GM18867 (cell line): ENCODE measurements at regions not wholly inside any gene's neighbourhood (a gene's known extent, or its start where the extent isn't known, plus 50 kb on each side); places are given as distances from the start of the nearest gene placed in this dataset.
"Not testable (repeated sequence)": the region's sequence is repeated elsewhere in the genome, so short reads cannot be mapped to it uniquely, and the experiment has no call there.

Source experiments
- ATAC-seq: cut with Tn5 transposase; IDR thresholded peaks from one replicate; pipeline ENCODE4 v1.9.1; 2021; ENCODE audit warnings: mild to moderate bottlenecking, moderate library complexity; ENCODE audit not compliant: unreplicated experiment

DNA sequence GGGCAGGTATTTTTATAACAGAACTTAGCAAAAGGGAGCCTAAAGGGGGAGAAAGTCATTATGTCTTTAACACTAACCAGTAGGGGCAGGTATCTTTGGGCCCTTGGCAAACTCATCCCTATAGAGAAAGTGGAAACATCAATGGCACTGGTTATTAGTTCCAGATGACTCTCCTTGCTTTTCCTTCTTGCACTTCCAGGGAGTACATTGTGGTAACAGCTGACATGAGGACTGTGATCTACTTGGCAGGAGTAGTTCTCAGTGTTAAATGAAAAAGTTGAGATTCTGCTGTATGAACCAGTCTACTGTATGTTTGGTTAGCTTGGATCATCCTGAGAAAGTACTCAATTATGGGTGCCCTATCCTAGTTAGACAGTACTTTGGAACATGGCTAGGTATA is 93.6 kb downstream of the ATXN3L start:
- no peak for ATAC-seq

DNA sequence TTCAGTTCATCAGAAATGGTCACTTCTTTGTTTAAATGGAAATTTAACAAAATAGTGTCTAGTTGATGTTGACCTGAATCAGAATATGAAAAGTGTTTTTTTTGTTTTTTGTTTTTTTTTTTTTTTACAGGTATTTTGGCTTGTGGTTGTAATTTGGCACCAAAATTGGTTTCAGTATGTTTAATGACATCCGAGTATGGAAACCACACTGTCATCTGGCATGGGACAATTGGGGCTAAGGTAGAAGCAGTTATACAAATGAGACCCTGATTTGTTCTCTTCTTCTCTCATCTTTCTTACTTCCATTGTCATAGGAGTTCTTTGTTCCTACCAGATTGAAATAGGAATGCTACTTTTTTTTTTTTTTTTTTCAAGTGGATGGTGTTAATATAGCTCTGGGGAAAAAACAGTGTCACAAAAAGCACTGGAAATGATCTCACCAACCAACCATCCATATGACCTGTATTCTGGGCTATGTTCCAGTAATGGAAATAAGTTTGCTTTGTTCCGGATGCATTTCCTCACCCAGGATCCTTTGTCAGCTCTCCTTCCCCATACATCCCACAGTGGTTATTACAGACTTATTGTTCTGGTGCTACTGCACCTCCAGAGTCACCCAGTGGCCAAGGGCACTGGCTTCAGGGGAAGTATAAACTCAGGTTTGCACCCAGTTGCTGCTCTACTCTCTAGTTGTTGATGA is 95.8 kb downstream of the ATXN3L start:
- no peak for ATAC-seq

DNA sequence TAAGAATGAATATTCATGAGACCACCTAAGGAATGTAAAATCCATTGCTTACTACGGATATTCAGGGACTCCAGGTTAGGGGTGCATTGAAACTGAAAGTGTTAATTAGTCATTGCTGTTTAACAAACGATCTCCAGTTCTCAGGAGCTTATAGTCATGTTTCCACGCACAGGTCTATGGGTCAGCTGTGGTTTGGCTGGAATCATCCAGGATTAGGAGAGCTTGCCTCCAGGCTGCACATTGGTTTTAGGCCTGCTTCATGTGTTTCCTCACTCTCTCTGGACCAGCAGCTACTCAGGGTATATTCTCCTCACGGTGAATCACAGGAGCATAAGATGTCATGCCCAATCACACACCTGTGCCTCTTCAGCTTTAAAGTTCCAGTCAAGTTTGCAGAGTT is 98.9 kb downstream of the ATXN3L start:
- peak; percentile 45 for ATAC-seq

DNA sequence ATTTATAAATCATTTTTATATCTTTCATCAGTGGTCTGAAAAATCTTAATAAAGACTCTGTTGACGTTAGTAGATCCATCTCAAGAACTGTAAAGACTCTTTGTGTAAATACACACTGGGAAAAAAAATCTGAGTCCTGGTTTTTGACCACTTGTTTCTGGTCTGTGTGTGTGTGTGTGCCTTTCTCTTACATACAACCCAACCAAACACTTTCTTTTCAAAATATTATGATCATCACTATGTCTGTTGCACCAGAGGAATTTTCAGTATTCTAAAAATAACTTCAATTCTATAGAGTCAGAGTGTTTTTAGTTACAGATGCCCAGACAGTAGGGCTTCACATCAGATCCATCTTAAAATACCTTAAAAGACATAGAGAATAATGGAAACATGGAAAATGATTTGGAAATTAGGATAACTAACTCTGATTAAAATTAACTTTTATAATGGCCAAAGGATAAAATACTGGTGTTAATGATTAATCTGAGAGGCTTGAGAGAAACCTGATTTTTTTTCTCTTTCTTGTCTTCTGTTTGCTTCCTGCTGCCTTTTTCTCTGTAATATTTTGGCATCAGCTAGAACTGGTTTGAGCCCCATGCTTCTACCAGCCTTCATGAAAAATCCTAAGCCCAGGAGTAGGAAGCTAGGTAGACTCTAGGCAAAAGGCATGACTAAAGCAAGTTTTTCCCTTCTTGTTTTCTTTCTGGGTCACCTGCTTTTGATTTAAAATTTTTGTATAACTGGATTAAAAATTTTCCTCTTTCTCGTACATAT is 99.7 kb downstream of the ATXN3L start:
- ATAC-seq: no peak

DNA sequence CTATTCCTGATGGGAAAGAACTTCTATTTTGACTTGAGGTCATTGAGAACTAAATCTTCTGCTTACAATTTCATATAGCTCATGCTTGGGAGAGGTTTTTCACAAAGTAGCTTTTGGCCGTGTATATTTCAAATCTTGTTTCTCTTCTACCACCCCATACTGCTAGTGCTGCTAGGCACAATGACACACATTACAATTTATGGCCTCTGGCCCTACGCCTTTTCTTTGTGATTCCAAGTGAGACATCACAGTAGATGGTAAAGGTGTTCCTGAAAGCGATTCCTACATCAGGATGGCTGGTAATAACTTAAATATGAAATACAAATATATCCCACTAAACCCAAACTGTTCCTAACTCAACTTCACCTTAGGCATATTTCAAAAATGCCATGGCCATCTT is 101.1 kb downstream of the ATXN3L start:
- ATAC-seq: no peak

DNA sequence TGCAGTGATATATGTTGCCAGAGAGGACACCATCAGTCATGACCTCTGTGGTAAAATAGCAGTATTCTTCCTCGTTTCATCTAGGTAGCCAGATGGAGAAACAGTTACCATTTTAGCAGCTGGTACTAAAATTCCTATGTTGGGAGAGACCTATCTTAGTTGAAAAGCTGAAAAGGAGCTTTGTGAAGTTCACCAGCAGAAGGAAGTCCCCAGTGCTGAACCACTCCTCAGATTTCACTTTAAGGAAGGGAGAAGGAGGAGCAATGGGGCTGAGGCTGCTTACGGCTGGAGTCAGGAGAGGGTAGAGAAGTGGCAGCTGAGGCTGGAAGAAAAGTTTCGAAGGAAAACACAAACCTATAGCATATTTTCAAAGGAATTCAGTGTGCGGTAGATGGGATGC is 103.7 kb downstream of the ATXN3L start:
- ATAC-seq: no peak

DNA sequence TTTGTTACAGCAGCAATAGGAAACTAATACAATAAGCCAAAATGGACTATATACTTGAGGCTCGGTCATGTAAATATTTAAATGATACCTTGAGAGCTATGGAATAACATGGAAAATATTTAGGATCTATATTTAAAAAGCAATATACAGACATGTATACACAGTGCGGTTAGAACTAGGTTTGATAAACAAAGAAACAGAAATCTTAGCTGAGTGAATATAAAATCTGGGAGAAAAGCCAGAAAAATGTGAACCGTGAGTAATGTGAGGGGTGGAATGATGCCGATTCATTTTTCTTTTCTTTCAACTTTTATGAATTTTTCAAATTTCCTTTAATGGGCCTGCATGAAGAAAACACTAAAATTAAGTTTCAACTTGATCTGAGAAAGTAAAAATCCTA is 104.1 kb downstream of the ATXN3L start:
- ATAC-seq: no peak

DNA sequence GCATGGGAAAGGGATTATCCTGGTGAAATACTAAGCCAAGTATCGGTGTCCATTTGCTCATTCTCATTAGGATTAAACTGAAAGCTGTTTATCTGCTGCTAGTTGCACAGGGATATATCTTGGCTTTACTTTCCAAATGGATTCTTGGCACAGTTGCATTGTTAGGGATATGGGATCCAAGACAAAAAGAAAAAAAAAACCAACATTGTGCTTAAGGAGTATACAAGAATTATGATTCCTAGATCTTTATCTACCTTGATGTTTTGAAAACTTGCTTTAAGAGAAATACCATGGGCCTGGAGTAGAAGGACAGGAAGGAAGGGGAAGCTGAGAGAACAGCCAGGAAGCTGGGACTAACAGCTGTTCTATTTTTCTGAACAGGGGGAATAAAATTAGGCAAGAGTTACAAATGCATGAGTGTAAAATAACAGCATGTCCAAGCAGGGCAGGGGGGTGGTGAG is 107.6 kb downstream of the ATXN3L start:
- ATAC-seq: no peak

DNA sequence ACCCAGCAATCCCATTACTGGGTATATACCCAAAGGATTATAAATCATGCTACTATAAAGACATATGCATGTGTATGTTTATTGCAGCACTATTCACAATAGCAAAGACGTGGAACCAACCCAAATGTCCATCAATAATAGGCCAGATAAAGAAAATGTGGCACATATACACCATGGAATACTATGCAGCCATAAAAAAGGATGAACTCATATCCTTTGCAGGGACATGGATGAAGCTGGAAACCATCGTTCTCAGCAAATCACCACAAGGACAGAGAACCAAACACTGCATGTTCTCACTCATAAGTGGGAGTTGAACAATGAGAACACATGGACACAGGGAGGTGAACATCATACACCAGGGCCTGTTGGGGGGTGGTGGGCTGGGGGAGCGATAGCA is 109.7 kb downstream of the ATXN3L start:
- not testable (repeated sequence) for ATAC-seq

DNA sequence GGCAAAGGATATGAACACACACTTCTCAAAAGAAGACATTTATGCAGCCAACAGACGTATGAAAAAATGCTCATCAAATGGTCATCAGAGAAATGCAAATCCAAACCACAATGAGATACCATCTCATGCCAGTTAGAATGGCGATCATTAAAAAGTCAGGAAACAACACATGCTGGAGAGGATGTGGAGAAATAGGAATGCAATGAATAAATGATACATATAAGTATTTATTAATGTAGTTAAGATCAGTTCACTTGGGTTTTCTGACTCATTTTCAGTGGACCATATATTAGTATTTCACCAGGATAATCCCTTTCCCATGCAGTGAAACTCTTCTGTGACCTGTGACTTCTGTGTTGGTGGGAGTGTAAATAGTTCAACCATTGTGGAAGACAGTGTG is 110.1 kb downstream of the ATXN3L start:
- not testable (repeated sequence) for ATAC-seq

DNA sequence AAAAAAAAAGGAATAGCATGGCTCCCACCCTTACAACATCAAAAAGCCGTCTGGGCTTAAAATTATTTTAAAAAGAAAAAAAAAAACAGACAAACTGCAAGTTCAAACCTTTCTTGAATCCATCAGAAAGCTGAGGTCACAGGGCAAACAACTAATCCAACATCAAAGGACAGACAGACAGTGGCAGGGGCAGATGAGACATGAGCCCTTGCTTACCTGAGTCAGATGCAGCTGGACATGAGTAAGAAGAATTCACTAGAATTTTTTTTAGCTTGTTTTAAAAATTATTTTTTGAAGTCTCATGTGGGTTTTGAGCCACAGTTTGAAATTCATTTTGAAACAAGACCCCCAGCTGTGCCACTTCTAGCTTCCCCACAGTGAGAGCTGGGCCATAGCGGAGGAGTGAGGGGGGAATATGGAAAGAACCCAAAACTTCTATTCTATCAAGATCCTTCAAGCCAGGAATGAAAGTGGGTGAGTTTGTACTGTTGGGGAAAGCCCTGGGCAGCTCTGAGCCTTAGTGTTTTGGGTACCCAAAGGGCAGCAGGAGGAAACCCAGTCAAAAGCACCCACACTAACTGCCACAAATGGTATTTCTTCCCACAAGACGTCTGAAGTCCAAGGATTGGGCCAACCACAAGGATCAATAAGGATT is 111.4 kb downstream of the ATXN3L start:
- no peak for ATAC-seq

DNA sequence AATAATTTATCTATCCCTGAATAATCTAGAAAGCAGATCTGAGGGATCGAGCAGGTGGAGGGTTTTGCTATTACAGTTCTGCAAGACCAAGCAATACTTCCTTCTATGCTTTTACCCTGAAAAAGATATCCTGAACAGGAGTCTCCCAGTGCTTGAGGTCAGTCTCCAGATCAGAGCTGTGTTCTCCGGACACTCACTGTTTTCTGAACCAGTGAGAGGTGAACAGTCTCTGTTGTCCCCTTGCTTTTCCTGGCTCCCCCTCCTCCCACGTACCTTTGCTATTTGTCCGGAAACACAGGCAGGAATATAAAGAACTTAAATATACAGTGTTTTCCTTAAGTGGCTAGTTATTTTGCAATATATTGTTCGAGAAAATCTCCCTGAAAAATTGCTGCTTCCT is 116.6 kb downstream of the ATXN3L start:
- ATAC-seq: no peak

DNA sequence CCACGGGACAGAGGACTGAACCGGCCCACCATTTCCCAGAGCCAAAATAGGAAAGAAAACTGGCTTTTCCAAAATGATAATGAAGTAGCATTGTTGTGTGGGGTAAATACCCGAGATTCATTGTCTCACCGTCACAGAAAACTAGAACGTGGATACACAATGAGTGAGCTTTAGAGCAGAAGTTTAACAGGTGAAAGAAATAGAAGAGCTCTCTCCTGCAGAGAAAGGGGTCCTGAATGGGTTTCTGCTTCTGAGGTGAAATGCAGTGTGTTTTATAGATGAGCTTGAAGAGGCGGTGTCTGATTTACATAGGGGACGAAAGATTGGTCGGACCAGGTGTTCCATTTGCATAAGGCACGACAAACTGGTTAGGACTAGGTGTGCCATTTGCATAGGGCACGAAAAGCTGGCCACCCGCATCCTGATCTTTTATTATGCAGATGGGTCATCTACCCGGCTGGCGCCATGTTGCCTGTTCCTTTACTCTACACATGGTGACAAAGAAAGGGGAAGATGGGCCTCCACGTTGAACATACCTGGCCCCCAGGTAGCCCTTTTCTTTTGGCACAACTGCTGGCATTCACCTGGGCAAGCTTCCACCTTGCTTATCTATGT is 118.1 kb downstream of the ATXN3L start:
- no peak for ATAC-seq

DNA sequence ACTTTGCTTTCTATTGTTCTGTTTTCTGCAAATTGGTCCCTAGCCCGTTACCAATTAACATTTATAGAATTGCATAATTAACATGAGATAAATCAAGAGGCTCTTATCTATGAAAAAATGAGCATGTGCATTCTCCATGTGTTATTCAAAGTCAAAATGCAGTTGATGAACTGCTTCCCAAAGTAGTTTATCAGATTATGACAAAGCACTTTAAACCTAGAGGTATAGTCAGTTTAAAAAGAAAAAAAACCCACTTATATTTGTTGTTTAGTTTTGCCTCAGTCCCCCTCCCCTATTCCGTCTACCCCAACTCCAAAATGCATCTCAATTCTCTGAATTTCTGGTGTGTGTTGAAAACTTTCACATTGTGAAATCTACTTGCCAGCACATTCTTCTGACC is 119.5 kb downstream of the ATXN3L start:
- ATAC-seq: no peak

DNA sequence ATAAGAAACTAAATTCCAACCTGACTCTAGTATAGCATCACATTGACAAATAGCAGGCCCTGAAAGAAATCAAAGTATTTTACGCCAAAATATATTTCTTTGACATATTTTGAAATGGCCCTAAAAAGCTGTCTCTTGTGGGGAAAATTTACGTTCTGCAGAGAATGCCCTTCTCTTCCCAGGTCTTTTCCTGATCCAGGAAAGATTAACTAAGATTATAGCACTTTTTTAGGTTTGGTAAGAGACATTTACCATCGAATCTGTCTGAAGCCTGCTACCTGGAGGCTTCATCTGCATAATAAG is 121.1 kb downstream of the ATXN3L start:
- no peak for ATAC-seq

DNA sequence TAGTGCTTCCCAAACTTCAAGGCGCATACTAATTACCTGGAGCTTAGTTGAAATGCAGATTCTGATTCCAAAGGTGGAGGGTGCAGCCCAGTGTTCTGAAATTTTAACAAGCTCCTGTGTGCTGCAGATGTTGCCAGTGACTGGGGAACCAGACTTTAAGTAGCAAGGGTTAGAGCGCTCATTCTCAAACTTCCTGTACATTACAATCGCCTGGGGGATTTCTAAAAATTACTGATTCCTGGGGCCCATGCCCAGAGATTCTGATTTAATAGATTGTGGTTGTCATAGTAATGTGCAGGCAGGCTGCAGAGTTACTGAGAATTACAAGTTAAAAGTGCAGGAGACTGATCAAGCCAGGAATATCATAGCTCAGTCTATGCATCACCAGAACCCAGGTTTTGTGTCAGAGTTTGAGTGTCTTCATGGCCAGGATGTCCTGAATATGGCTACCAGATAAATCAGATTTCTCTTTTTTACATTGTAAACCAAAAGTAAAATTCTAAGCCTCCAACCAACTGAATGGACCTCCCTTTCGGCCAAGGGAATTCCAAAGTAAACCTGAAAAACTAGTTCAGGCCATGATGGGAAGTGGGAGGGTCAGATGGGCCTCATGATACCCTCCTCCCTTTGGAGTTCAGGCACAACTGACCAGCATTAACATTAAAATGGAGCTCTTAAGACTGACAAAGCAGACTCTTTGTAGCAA is 121.6 kb downstream of the ATXN3L start:
- no peak for ATAC-seq

DNA sequence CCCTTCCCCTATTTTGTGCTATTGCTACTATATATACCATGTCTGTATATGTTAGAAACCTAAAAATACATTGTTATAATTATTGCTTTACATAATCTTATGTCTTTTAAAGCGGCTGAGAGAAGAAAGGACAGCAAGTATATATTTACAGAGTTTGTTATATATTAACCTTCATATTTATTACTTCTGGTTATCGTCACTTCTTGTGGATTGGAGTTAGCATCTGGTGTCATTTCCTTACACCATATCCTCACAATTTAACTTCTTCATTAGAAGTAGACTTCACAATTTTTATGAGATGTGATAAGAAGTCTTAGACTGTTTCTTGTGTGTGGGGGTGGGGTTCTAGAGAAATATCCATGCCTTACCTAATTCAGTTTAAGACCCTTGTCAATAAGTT is 123.1 kb downstream of the ATXN3L start:
- ATAC-seq: no peak

DNA sequence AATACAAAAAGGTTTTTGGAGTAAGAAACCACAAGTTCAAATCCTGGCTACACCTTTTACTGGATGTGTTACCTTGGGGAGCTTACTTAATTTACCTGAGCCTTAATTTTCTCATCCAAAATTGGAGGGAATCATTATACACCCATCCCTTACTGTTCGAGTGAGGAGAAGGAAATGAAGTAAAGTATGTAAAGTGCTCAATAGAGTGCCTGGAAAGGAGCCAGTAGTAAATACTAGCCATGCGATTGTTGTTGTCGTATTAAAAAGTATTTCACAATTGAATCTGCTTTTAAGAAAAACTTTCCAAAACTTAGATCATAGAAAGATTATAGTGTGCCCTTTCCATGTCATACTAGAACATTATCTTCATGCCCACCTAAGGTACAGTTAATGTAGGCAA is 124.5 kb downstream of the ATXN3L start:
- no peak for ATAC-seq

DNA sequence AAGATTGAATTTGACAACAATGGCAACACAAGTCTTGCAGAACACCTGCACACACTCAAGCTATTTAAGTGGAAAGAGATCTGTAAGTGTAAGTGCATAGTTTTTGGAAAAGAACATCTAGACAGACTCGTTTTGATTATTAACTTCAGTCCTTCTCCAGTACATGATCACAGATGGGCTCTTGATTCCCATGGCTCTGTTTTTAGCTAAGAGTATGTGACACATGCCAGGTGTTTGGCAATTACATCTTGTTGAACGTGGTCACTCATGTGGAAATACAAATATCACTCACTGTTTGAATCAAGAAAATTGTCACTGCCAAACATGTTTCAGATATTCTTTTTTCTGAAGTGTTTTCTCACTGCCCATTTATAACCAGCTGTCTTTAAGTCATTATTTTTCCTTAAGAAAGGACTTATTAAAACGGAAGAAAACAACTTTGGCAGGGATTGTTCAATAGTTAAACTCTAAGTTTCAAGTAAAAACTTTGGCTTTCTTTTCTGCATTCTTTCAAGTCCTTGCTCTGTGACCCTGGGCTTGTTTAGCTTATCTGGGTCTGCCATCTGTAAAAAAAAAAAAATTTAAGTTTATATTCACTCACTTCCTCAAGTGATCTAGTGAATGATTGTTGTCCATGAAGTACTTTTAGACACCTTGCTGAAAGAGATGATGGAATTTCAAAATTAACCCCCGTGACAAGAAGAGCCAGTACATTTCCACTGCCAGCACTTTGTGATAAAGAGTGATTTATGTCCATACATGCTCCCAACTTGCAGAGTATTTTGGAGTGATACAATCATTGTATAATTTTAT is 125.4 kb downstream of the ATXN3L start:
- no peak for ATAC-seq

DNA sequence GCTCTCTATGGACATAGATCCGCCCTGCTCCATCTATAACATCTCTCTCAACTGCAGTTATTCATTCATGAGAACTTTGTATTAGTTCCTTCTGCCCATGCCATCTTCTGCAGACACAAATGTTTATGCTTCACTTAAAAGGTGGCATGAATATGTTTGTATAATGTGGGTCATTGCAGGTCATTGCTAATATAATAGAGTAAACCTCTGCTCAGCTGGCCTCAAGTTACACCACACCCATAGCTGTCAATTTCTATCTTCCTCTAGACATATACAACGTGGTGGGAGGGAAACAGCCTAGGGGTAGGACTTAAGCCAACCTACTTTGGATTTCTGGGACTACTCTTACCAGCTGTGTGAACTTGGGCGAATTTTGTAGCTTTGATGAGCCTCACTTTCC is 129.8 kb downstream of the ATXN3L start:
- ATAC-seq: no peak
